ENCODE measurements at regions not wholly inside any gene's neighbourhood (a gene's known extent, or its start where the extent isn't known, plus 50 kb on each side); places are given as distances from the start of the nearest gene placed in this dataset.

DNA sequence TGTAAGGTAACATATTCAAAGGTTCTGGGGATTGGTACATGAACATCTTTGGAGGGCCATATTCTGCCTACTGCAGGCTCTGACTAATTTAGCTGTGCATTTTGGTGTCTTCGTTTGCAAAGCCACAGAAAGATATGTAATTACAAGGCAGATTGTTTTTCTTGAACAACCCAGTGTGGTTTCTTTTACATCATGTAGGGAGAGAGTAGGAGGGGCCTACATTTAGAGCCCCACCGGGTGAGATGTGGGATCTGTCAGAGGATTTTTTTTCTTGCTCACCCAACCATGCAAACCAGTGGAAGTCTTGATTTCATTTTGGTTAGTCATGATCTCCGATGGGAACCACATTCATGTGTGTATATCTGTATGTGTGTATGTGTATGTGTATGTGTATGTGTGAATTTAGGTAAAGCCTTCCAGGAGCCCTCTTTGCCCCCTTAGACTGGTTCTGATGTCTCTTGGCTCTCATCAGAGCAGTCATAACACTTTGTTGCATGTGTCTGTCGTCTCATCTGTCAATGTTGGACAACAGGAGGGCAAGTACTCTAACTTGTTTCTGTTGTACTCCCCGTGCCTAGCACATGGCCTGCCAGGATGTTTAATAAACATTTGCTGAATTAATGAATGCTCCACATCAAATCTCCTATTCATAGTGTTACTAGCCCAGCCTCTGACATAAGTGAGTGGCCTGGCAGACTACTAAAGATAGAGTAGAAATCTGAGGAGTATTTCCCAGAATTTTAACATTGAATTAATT is 239.9 kb downstream of the MTX2 start:
- no peaks in the 10 kb centered on the region for H3K4me1 ChIP-seq (ENCODE audit: control insufficient read depth in 1 of 2, insufficient read depth in 2 of 2, low read length in 2 of 2)
- no peaks in the 10 kb centered on the region for H3K27me3 ChIP-seq (ENCODE audit: low read depth, low read length)
- H3K4me3 ChIP-seq (ENCODE audit: low read depth in 1 of 2, low read length in 2 of 2) = no peak overlapping the region
- H3K9me3 ChIP-seq (ENCODE audit: control insufficient read depth in 1 of 2, low read length in 2 of 2) = no peaks in the 10 kb centered on the region
- no peaks in the 10 kb centered on the region for H3K36me3 ChIP-seq (ENCODE audit: control insufficient read depth in 1 of 2, insufficient read depth in 2 of 2, low read length in 2 of 2)
- H3K27ac ChIP-seq (ENCODE audit: low read length) = no peak overlapping the region

GRCh38 chr2:176514276-176514675 is 245.0 kb downstream of the MTX2 start:
- no peaks in the 10 kb centered on the region for H3K9me3 ChIP-seq (ENCODE audit: control insufficient read depth in 1 of 2, low read length in 2 of 2)
- H3K36me3 ChIP-seq (ENCODE audit: control insufficient read depth in 1 of 2, insufficient read depth in 2 of 2, low read length in 2 of 2) = no peaks in the 10 kb centered on the region
- peaks cover 0 to 4% of the 10 kb centered on the region in 2 donors for H3K4me1 ChIP-seq (ENCODE audit: control insufficient read depth in 1 of 2, insufficient read depth in 2 of 2, low read length in 2 of 2)
- no peak overlapping the region for H3K27ac ChIP-seq (ENCODE audit: low read length)
- H3K4me3 ChIP-seq (ENCODE audit: low read depth in 1 of 2, low read length in 2 of 2) = no peak overlapping the region
- H3K27me3 ChIP-seq (ENCODE audit: low read depth, low read length) = no peaks in the 10 kb centered on the region

DNA sequence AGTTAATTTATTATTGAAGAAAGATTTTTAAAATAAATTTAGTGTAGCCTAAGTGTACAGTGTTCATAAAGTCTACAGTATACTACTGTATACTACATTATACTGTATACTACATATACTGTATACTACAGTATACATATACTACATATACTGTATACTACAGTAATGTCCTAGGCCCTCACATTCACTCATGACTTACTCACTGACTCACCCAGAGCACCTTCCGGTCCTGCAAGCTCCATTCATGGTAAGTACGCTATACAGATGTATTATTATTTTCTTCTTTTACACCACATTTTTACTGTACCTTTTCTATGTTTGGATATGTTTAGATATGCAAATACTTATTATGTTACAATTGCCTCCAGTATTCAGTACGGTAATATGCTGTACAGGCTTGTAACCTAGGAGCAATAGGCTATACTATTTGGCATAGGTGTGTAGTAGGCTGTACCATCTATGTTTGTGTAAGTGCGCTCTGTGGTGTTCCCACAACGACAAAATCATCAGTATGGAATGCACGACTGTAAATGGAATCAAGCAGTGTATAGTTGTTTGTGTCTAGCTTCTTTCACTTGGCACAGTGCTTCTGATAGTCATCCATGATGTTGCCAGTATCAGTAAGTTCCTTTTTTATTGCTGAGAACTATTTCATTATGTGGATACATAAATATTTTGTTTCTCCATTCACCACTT is 245.7 kb downstream of the MTX2 start:
- no peak overlapping the region for H3K27ac ChIP-seq (ENCODE audit: low read length)

GRCh38 chr2:176516051-176516602 is 246.9 kb downstream of the MTX2 start:
- H3K36me3 ChIP-seq (ENCODE audit: control insufficient read depth in 1 of 2, insufficient read depth in 2 of 2, low read length in 2 of 2) = no peaks in the 10 kb centered on the region
- H3K9me3 ChIP-seq (ENCODE audit: control insufficient read depth in 1 of 2, low read length in 2 of 2) = no peaks in the 10 kb centered on the region
- peaks cover 0 to 4% of the 10 kb centered on the region in 2 donors for H3K4me1 ChIP-seq (ENCODE audit: control insufficient read depth in 1 of 2, insufficient read depth in 2 of 2, low read length in 2 of 2)
- no peak overlapping the region for H3K27ac ChIP-seq (ENCODE audit: low read length)
- no peaks in the 10 kb centered on the region for H3K27me3 ChIP-seq (ENCODE audit: low read depth, low read length)
- no peak overlapping the region for H3K4me3 ChIP-seq (ENCODE audit: low read depth in 1 of 2, low read length in 2 of 2)

More for the DNA sequence above, 245.7 kb downstream of the MTX2 start:
- peaks cover 0 to 4% of the 10 kb centered on the region in 2 donors for H3K4me1 ChIP-seq (ENCODE audit: control insufficient read depth in 1 of 2, insufficient read depth in 2 of 2, low read length in 2 of 2)
- H3K9me3 ChIP-seq (ENCODE audit: control insufficient read depth in 1 of 2, low read length in 2 of 2) = no peaks in the 10 kb centered on the region
- H3K27me3 ChIP-seq (ENCODE audit: low read depth, low read length) = no peaks in the 10 kb centered on the region
- H3K36me3 ChIP-seq (ENCODE audit: control insufficient read depth in 1 of 2, insufficient read depth in 2 of 2, low read length in 2 of 2) = no peaks in the 10 kb centered on the region
- H3K4me3 ChIP-seq (ENCODE audit: low read depth in 1 of 2, low read length in 2 of 2) = no peak overlapping the region

DNA sequence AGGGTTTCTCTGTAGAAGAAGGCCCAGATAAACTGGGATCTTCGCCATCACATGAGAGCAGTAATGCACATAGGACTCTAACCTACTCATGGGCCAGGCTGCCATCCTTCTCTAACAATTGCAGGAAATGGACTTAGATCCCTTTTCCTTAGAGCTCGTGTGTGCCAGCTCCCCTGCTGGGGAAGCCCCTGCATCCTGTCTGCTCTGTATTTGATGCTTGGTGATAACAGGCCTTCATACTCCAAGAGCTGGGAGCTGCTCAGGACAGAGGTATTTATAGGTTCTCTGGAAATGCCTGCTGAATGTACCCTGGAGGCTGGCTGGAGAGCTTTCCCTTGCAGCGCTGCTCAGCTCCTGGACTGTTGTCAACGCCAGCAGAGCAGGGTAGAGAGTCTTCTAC is 249.6 kb downstream of the MTX2 start:
- Histone ChIP-seq H3K4me3 (ENCODE audit: low read depth in 1 of 2, low read length in 2 of 2) (no peak overlapping the region), H3K9me3 (ENCODE audit: control insufficient read depth in 1 of 2, low read length in 2 of 2) (no peaks in the 10 kb centered on the region), H3K36me3 (ENCODE audit: control insufficient read depth in 1 of 2, insufficient read depth in 2 of 2, low read length in 2 of 2) (no peaks in the 10 kb centered on the region), H3K27me3 (ENCODE audit: low read depth, low read length) (no peaks in the 10 kb centered on the region), H3K27ac (ENCODE audit: low read length) (no peak overlapping the region), H3K4me1 (ENCODE audit: control insufficient read depth in 1 of 2, insufficient read depth in 2 of 2, low read length in 2 of 2) (peaks cover 0 to 4% of the 10 kb centered on the region in 2 donors)

DNA sequence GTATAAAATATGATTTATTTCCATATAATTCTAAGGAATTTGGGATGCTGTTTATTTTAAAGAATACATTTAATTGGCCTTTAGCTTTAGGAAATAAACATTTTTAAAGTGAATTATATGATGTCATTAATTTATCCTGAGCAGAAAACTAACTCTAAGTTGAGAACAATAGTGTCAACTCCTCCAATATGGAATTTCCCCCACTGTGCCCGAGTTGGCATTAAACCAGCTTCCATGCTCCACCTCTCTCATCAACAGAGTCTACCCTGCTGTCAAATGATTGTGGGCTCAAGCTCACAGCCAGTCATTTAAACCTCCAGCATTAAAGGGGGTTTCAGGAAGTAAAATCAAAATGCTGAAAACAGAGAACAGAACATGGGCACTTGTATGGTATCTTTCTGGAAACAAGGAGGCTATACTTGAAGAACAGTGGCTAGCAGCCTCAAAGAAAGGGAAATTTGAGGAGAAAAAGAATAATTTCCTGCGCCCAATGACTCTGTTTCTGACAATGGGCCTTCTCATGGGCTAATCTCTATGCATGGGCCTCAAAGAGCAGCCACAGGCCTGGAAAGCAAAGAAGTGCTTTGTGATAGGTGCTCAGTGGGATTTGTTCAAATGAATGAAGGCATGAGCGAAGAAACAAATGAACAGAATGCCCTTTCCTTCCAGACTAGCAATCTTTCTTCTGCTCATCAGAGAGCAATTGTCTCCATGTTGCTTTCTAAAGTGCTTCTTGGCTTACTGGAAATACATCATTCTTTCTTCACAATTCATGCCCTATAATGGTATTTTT is 252.8 kb downstream of the MTX2 start:
- H3K27ac ChIP-seq (ENCODE audit: low read length) = no peak overlapping the region
- H3K9me3 ChIP-seq (ENCODE audit: control insufficient read depth in 1 of 2, low read length in 2 of 2) = no peaks in the 10 kb centered on the region
- no peaks in the 10 kb centered on the region for H3K27me3 ChIP-seq (ENCODE audit: low read depth, low read length)
- H3K4me1 ChIP-seq (ENCODE audit: control insufficient read depth in 1 of 2, insufficient read depth in 2 of 2, low read length in 2 of 2) = peaks cover 0 to 4% of the 10 kb centered on the region in 2 donors
- H3K4me3 ChIP-seq (ENCODE audit: low read depth in 1 of 2, low read length in 2 of 2) = no peak overlapping the region
- no peaks in the 10 kb centered on the region for H3K36me3 ChIP-seq (ENCODE audit: control insufficient read depth in 1 of 2, insufficient read depth in 2 of 2, low read length in 2 of 2)

DNA sequence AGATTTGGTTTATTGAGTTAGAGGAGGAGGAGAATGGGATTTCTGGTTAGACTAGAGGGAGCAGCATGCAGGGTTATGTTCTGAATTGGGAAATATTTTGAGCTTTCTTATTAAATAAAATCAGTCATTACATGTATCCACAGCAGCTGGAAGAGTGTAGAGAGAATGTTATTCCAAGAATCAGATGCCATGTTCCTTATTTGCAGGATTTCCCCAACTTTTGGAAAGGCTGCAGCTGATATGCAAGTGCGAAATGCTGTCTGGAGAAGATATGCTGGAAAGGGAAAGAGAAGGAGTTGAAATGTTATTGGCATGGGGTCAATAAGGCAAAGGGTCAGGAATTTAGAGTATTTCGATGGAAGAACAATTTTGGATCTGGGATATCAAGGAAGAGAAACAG is 255.8 kb downstream of the MTX2 start:
- no peaks in the 10 kb centered on the region for H3K4me1 ChIP-seq (ENCODE audit: control insufficient read depth in 1 of 2, insufficient read depth in 2 of 2, low read length in 2 of 2)
- H3K27ac ChIP-seq (ENCODE audit: low read length) = no peak overlapping the region
- H3K9me3 ChIP-seq (ENCODE audit: control insufficient read depth in 1 of 2, low read length in 2 of 2) = no peaks in the 10 kb centered on the region
- H3K4me3 ChIP-seq (ENCODE audit: low read depth in 1 of 2, low read length in 2 of 2) = no peak overlapping the region
- H3K27me3 ChIP-seq (ENCODE audit: low read depth, low read length) = no peaks in the 10 kb centered on the region
- no peaks in the 10 kb centered on the region for H3K36me3 ChIP-seq (ENCODE audit: control insufficient read depth in 1 of 2, insufficient read depth in 2 of 2, low read length in 2 of 2)

- Histone ChIP-seq H3K4me1 (ENCODE audit: control insufficient read depth in 1 of 2, insufficient read depth in 2 of 2, low read length in 2 of 2) (no peaks in the 10 kb centered on the region), H3K27me3 (ENCODE audit: low read depth, low read length) (no peaks in the 10 kb centered on the region), H3K27ac (ENCODE audit: low read length) (no peak overlapping the region), H3K4me3 (ENCODE audit: low read depth in 1 of 2, low read length in 2 of 2) (no peak overlapping the region), H3K36me3 (ENCODE audit: control insufficient read depth in 1 of 2, insufficient read depth in 2 of 2, low read length in 2 of 2) (no peaks in the 10 kb centered on the region), H3K9me3 (ENCODE audit: control insufficient read depth in 1 of 2, low read length in 2 of 2) (no peaks in the 10 kb centered on the region)
These were observed 258.0 kb downstream of the MTX2 start for GRCh38 chr2:176526995-176527901.

DNA sequence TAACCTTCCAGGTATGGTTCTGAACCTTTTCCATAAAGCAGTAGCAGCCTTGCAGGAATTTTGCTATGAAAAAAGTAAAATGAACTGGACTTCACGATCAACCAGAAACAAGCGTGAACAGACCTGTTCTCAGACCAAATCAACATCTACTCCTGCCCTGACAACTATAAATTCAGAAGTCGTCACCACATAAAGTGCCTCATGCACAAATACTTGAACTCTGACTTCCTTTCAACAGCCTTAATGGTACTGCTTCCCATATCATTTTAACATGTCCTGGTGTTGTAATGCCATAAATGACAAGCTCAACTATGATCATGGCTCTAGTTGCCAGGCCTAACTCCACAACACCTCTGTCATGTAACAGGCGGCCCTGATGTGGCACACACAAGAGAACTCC is 262.4 kb downstream of the MTX2 start:
- Histone ChIP-seq H3K36me3 (ENCODE audit: control insufficient read depth in 1 of 2, insufficient read depth in 2 of 2, low read length in 2 of 2) (no peaks in the 10 kb centered on the region), H3K27ac (ENCODE audit: low read length) (no peak overlapping the region), H3K4me1 (ENCODE audit: control insufficient read depth in 1 of 2, insufficient read depth in 2 of 2, low read length in 2 of 2) (no peaks in the 10 kb centered on the region), H3K9me3 (ENCODE audit: control insufficient read depth in 1 of 2, low read length in 2 of 2) (no peaks in the 10 kb centered on the region), H3K27me3 (ENCODE audit: low read depth, low read length) (no peaks in the 10 kb centered on the region), H3K4me3 (ENCODE audit: low read depth in 1 of 2, low read length in 2 of 2) (no peak overlapping the region)

DNA sequence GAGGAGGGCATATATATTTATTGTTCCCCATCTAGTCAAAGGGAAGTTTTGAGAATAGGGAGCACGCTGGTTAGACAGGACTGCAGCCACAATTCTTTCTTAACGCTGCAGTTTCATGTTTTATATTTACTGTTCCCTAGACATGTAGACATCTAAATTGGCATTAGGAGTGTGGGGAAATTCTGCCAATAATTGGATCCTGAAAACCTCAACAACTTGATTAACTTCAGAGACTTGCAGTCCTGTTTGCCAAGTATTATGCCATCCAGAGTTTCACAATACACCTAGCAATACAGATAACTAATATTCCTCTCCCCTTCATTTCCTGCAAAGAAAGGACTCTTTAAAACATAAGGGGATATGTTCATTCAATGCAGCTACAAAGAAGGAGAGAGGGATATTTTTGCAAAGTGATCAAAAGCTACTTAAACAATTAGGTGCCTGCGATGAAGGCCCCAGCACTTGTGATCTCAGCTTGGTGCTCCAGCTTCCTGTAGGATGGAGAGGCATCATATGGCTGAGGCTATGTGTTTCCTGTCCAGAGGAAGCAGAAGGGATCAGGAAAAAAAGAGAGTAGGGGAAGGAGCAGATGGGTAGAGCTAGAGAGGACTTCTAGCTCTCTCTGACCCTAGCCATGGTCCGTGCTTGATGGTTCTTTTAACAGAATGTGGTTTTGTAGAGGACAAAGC is 264.4 kb downstream of the MTX2 start:
- Histone ChIP-seq H3K4me1 (ENCODE audit: control insufficient read depth in 1 of 2, insufficient read depth in 2 of 2, low read length in 2 of 2) (no peaks in the 10 kb centered on the region), H3K36me3 (ENCODE audit: control insufficient read depth in 1 of 2, insufficient read depth in 2 of 2, low read length in 2 of 2) (no peaks in the 10 kb centered on the region), H3K27me3 (ENCODE audit: low read depth, low read length) (no peaks in the 10 kb centered on the region), H3K4me3 (ENCODE audit: low read depth in 1 of 2, low read length in 2 of 2) (no peak overlapping the region), H3K27ac (ENCODE audit: low read length) (no peak overlapping the region), H3K9me3 (ENCODE audit: control insufficient read depth in 1 of 2, low read length in 2 of 2) (no peaks in the 10 kb centered on the region)
